Stimulated activated CD4-positive, alpha-beta T cell treated with anti-CD3 and anti-CD28 coated beads, Interleukin-2, amount 100 ng/mL, for 24 hours (primary cell): ENCODE measurements at regions not wholly inside any gene's neighbourhood (a gene's known extent, or its start where the extent isn't known, plus 50 kb on each side); places are given as distances from the start of the nearest gene placed in this dataset.
"Not testable (repeated sequence)": the region's sequence is repeated elsewhere in the genome, so short reads cannot be mapped to it uniquely, and the experiment has no call there.

Experiments
- DNase-seq, 2 donors: peaks; one replicate each; pipeline ENCODE4 v3.0.0-alpha.2; 2020

- no peak for DNase-seq
Measured at GRCh38 chr4:164224871-164225270, 529.1 kb upstream of the SMIM31 start.

GRCh38 chr4:164229255-164229654 is 524.7 kb upstream of the SMIM31 start:
- no peak for DNase-seq

- DNase-seq = no peak
Measured at GRCh38 chr4:164239433-164239832, 514.5 kb upstream of the SMIM31 start.

GRCh38 chr4:164239976-164240375 is 514.0 kb upstream of the SMIM31 start:
- DNase-seq = no peak

- DNase-seq = no peak
Measured at GRCh38 chr4:164251257-164251656, 502.7 kb upstream of the SMIM31 start.

GRCh38 chr4:164252286-164252685 is 501.6 kb upstream of the SMIM31 start:
- DNase-seq = no peak

- DNase-seq = no peak
Measured at GRCh38 chr4:164261831-164262230, 492.1 kb upstream of the SMIM31 start.

- DNase-seq = not testable (repeated sequence)
Measured at GRCh38 chr4:164262508-164262907, 491.4 kb upstream of the SMIM31 start.

GRCh38 chr4:164277414-164277813 is 476.5 kb upstream of the SMIM31 start:
- DNase-seq = not testable (repeated sequence)

- DNase-seq = no peak
Measured at GRCh38 chr4:164287173-164287572, 466.8 kb upstream of the SMIM31 start.

- DNase-seq = no peak
Measured at GRCh38 chr4:164288578-164288977, 465.4 kb upstream of the SMIM31 start.

GRCh38 chr4:164293203-164293602 is 460.7 kb upstream of the SMIM31 start:
- no peak for DNase-seq

GRCh38 chr4:164293743-164294142 is 460.2 kb upstream of the SMIM31 start:
- DNase-seq = no peak

GRCh38 chr4:164301430-164301829 is 452.5 kb upstream of the SMIM31 start:
- DNase-seq = no peak

GRCh38 chr4:164304101-164304639 is 449.8 kb upstream of the SMIM31 start:
- DNase-seq = no peak

- DNase-seq = no peak
Measured at GRCh38 chr4:164304861-164305260, 449.1 kb upstream of the SMIM31 start.

- no peak for DNase-seq
Measured at GRCh38 chr4:164307262-164307661, 446.7 kb upstream of the SMIM31 start.

GRCh38 chr4:164312671-164313070 is 441.3 kb upstream of the SMIM31 start:
- no peak for DNase-seq

- DNase-seq = no peak
Measured at GRCh38 chr4:164313853-164314252, 440.1 kb upstream of the SMIM31 start.

- DNase-seq = no peak
Measured at GRCh38 chr4:164318350-164318749, 435.6 kb upstream of the SMIM31 start.

- no peak for DNase-seq
Measured at GRCh38 chr4:164319688-164320087, 434.2 kb upstream of the SMIM31 start.

- no peak for DNase-seq
Measured at GRCh38 chr4:164320847-164321246, 433.1 kb upstream of the SMIM31 start.

- no peak for DNase-seq
Measured at GRCh38 chr4:164326056-164326455, 427.9 kb upstream of the SMIM31 start.

GRCh38 chr4:164337219-164337944 is 416.5 kb upstream of the SMIM31 start:
- DNase-seq = no peak

- no peak for DNase-seq
Measured at GRCh38 chr4:164343472-164343976, 410.4 kb upstream of the SMIM31 start.
